ENCODE measurements at regions not wholly inside any gene's neighbourhood (a gene's known extent, or its start where the extent isn't known, plus 50 kb on each side); places are given as distances from the start of the nearest gene placed in this dataset.

DNA sequence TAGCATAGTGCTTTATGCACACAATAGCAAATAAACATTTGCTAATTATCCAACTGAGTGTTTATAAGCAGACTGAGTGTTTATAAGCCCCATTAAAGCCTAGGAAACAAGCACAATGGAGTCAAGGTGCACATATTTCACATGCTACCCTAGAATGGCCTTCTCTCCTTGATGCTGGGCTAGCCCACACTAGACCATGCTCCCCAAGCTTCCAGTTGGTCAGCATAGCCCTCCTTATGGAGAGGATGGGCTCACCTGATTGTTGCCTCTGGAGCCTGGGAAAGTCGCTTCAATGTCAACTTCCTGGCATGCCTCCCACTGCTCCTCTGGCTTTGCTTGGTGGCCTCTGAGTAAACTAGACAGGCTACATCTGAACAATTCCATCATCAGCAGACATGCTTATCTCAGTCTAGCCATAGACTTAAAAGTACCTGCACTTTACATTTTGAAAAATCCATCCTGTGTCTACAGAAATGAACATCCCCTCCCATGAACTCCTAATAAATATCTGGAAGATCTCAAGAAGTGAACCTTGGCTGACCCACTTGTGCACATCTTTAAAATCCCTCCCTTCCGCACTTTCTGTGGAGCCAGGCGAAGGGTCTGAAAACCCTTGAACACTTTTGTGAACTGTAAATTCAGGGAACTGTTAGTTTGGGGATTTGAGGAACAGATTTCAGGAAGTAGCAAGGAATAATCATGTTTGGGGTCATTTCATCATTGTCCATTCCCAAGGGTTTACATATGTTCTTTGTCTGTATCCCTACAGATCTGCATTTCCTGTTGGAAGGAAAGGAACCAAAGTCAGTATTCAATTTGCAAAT, 486.6 kb downstream of the ARHGEF28 start:
- no peaks in the 10 kb centered on the region for H3K4me1 ChIP-seq
- no peaks in the 10 kb centered on the region for H3K9me3 ChIP-seq (ENCODE audit: control insufficient read depth, low read length)
- no peak overlapping the region for H3K4me2 ChIP-seq (ENCODE audit: low read length)
- TF ChIP-seq CTCF (IDR thresholded peaks at IDR 0.05) = no peak
- H3K36me3 ChIP-seq (ENCODE audit: control insufficient read depth, insufficient read depth, low read length) = no peaks in the 10 kb centered on the region
- H3K79me2 ChIP-seq = no peaks in the 10 kb centered on the region
- H2AFZ ChIP-seq = no peak overlapping the region
- no peak overlapping the region for H3K4me3 ChIP-seq (ENCODE audit: low read depth, low read length)
- H3K9ac ChIP-seq = no peak overlapping the region
- no peak overlapping the region for H3K27ac ChIP-seq
- H3K27me3 ChIP-seq (ENCODE audit: control insufficient read depth, insufficient read depth, low read length) = no peaks in the 10 kb centered on the region

DNA sequence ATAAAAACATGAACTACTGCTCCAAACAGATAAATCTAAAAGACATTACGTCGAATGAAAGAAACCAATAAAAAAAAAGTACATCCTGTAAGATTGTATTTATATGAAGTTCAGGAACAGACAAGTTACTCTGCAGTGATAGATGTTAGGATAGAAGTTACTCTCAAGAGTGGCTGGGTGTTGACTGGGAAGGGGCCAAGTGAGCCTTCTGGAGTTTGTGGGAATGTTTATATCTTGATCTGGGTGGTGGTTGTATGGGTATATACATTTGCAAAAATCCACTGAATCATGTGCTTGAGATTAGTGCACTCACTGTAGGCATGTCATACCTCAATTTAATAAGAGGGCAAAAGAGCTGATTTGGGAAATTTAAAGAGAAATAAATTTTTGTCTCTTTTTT, 485.8 kb downstream of the ARHGEF28 start:
- Histone ChIP-seq H3K79me2 (no peaks in the 10 kb centered on the region), H3K9ac (no peak overlapping the region), H3K9me3 (ENCODE audit: control insufficient read depth, low read length) (no peaks in the 10 kb centered on the region), H2AFZ (no peak overlapping the region), H3K4me2 (ENCODE audit: low read length) (no peak overlapping the region), H3K4me3 (ENCODE audit: low read depth, low read length) (no peak overlapping the region), H3K36me3 (ENCODE audit: control insufficient read depth, insufficient read depth, low read length) (no peaks in the 10 kb centered on the region), H3K27ac (no peak overlapping the region), H3K4me1 (no peaks in the 10 kb centered on the region), H3K27me3 (ENCODE audit: control insufficient read depth, insufficient read depth, low read length) (no peaks in the 10 kb centered on the region)
- TF ChIP-seq CTCF (IDR thresholded peaks at IDR 0.05) = no peak

GRCh38 chr5:74109344-74109743, 483.3 kb downstream of the ARHGEF28 start:
- Histone ChIP-seq H3K27me3 (ENCODE audit: control insufficient read depth, insufficient read depth, low read length) (no peaks in the 10 kb centered on the region), H3K9me3 (ENCODE audit: control insufficient read depth, low read length) (no peaks in the 10 kb centered on the region), H3K4me1 (no peaks in the 10 kb centered on the region), H2AFZ (no peak overlapping the region), H3K4me3 (ENCODE audit: low read depth, low read length) (no peak overlapping the region), H3K36me3 (ENCODE audit: control insufficient read depth, insufficient read depth, low read length) (no peaks in the 10 kb centered on the region), H3K27ac (no peak overlapping the region), H3K4me2 (ENCODE audit: low read length) (no peak overlapping the region), H3K9ac (no peak overlapping the region), H3K79me2 (no peaks in the 10 kb centered on the region)
- TF ChIP-seq CTCF (IDR thresholded peaks at IDR 0.05) = no peak

DNA sequence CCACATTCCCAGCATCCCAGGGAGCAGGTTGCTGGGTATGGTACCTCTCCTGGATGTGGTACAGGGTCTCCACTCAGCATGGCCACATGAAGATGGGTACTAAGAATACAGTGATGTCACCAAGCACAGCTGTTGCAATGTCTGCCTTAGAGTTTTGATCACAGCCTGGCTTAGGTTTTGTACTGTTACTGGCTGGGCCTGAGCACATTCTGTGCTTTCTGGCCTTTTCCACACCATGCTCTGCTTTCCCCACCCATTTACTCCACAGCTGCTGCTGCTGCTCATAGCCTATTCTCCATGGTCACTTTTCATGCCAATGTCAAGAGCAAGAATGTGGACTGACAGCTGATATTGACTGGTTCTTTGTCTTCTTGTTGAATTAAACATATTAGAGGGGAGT, 481.9 kb downstream of the ARHGEF28 start:
- Histone ChIP-seq H2AFZ (no peak overlapping the region), H3K27me3 (ENCODE audit: control insufficient read depth, insufficient read depth, low read length) (no peaks in the 10 kb centered on the region), H3K79me2 (no peaks in the 10 kb centered on the region), H3K9ac (no peak overlapping the region), H3K4me3 (ENCODE audit: low read depth, low read length) (no peak overlapping the region), H3K9me3 (ENCODE audit: control insufficient read depth, low read length) (no peaks in the 10 kb centered on the region), H3K4me2 (ENCODE audit: low read length) (no peak overlapping the region), H3K36me3 (ENCODE audit: control insufficient read depth, insufficient read depth, low read length) (no peaks in the 10 kb centered on the region), H3K4me1 (no peaks in the 10 kb centered on the region), H3K27ac (no peak overlapping the region)
- no peak for TF ChIP-seq CTCF (IDR thresholded peaks at IDR 0.05)

Measured in parathyroid adenoma (tissue), 2 donors.